K562 (cell line): ENCODE measurements at regions not wholly inside any gene's neighbourhood (a gene's known extent, or its start where the extent isn't known, plus 50 kb on each side); places are given as distances from the start of the nearest gene placed in this dataset.

Source experiments
- ATAC-seq: fragments of 200-7000 bp; cut with Tn5 transposase; 3 replicates; pipeline ENCODE4 v1.9.1; 2020; ENCODE audit warnings: moderate library complexity
- BruUV-seq: library from RNA; stranded (reverse); fragments of 400-500 nt; replicated peaks from 2 replicates; lab custom pipeline; 2021; lab: Mats Ljungman, UMichigan
- CTCF ChIA-PET: fragments of 300-600 bp; formaldehyde crosslinking; extraction: SDS; loops from one replicate; lab custom pipeline; 2021; ENCODE audit warnings: low intra/inter-chr PET ratio; lab: Yijun Ruan, JAX
- POLR2A ChIA-PET: fragments of 300-600, 350-650 bp; sonication (Branson Sonifier 250); formaldehyde crosslinking; extraction: SDS; loops from one replicate; lab custom pipeline; 2021; ENCODE audit warnings: antibody characterized with exemption, inconsistent platforms; lab: Yijun Ruan, JAX
- DNase-seq, 4 experiments: peaks; one replicate each; pipeline versions ENCODE4 v3.0.0 to v3.0.0-alpha.2; 2011 to 2018; ENCODE audit warnings: low spot score in 3 of 4, mixed read lengths in 3 of 4; ENCODE audit errors: extremely low read depth in 1 of 4
- FAIRE-seq: peaks from 2 replicates; lab custom pipeline; 2011; peaks lifted over from hg19 to GRCh38; lab: Jason Lieb, UNC
- H2AFZ ChIP-seq: 2 replicates; pipeline ENCODE4 v1.6.0; 2011; ENCODE audit warnings: low read depth, low read length, control low read depth, inconsistent platforms
- H3K27ac ChIP-seq: fragments of 200-600 bp; 3 replicates; pipeline ENCODE4 v1.8.0; 2011; ENCODE audit warnings: low read depth, mild to moderate bottlenecking, control low read depth, inconsistent platforms, low read length, moderate library complexity, mixed read lengths; ENCODE audit errors: extremely low read depth
- H3K27me3 ChIP-seq, 2 experiments: fragments of 300-600 bp in 1 of 2; 2 replicates in 1 of 2; 3 replicates in 1 of 2; pipeline versions ENCODE4 v1.6.0 to v1.8.0; 2011; ENCODE audit warnings: inconsistent platforms in 2 of 2, low read length in 2 of 2, mild to moderate bottlenecking in 1 of 2, mixed read lengths in 1 of 2, moderate library complexity in 1 of 2; ENCODE audit not compliant: control insufficient read depth in 2 of 2, insufficient read depth in 2 of 2
- H3K36me3 ChIP-seq: fragments of 300-600 bp; 3 replicates; pipeline ENCODE4 v1.8.0; 2011; ENCODE audit warnings: mild to moderate bottlenecking, low read length, inconsistent platforms; ENCODE audit not compliant: control insufficient read depth, insufficient read depth
- H3K4me1 ChIP-seq, 2 experiments: fragments of 200-600 bp in 1 of 2; replicated peaks in 1 of 2; 2 replicates in 1 of 2; 3 replicates in 1 of 2; pipeline versions ENCODE4 v1.5.1 to v1.8.0; 2011; ENCODE audit warnings: inconsistent platforms in 2 of 2, low read length in 2 of 2, mild to moderate bottlenecking in 1 of 2, mixed read lengths in 1 of 2, moderate library complexity in 1 of 2; ENCODE audit not compliant: control insufficient read depth in 2 of 2, insufficient read depth in 2 of 2
- H3K4me2 ChIP-seq: 2 replicates; pipeline ENCODE4 v1.6.1; 2011; ENCODE audit warnings: low read length, control low read depth, inconsistent platforms, mixed read lengths; ENCODE audit not compliant: insufficient read depth
- H3K4me3 ChIP-seq: fragments of 200-600 bp; sonication (generic), shearing (Covaris generic); 2 replicates; pipeline ENCODE4 v1.5.1; 2016; ENCODE audit warnings: control low read depth, inconsistent platforms
- H3K79me2 ChIP-seq: fragments of 200-600 bp; 3 replicates; pipeline ENCODE4 v1.8.0; 2011; ENCODE audit warnings: low read length, inconsistent platforms; ENCODE audit not compliant: control insufficient read depth, insufficient read depth
- H3K9ac ChIP-seq, 2 experiments: 2 replicates each; pipeline versions ENCODE4 v1.6.0 to v1.6.1; 2011; ENCODE audit warnings: low read depth in 2 of 2, low read length in 2 of 2, control low read depth in 1 of 2, inconsistent platforms in 1 of 2, mild to moderate bottlenecking in 1 of 2, mixed read lengths in 1 of 2; ENCODE audit not compliant: insufficient read depth in 1 of 2
- H3K9me1 ChIP-seq: one replicate; pipeline ENCODE4 v1.6.0; 2011; ENCODE audit warnings: inconsistent platforms, mild to moderate bottlenecking, low read length, moderate library complexity; ENCODE audit not compliant: control insufficient read depth, insufficient read depth
- H3K9me3 ChIP-seq: replicated peaks from 2 replicates; pipeline ENCODE4 v1.5.1; 2011; ENCODE audit warnings: low read depth, low read length, inconsistent platforms; ENCODE audit not compliant: control insufficient read depth, insufficient read depth
- H4K20me1 ChIP-seq: replicated peaks from 2 replicates; pipeline ENCODE4 v1.6.1; 2011; ENCODE audit warnings: low read length, inconsistent platforms, mixed read lengths; ENCODE audit not compliant: control insufficient read depth, insufficient read depth
- CBX3 ChIP-seq, 2 experiments: IDR thresholded peaks; 1 replicate in 1 of 2; 2 replicates in 1 of 2; pipeline ENCODE4 v1.6.1; 2012; ENCODE audit warnings: inconsistent platforms in 2 of 2, low read length in 2 of 2, borderline replicate concordance in 1 of 2, control low read depth in 1 of 2
- HDAC3 ChIP-seq: fragments of 450-650 bp; IDR thresholded peaks from 2 replicates; pipeline ENCODE4 v1.6.1; 2018; ENCODE audit warnings: borderline replicate concordance, mild to moderate bottlenecking, moderate library complexity; ENCODE audit not compliant: partially characterized antibody
- NFE2L1 ChIP-seq: fragments of 450-650 bp; IDR thresholded peaks from 2 replicates; pipeline ENCODE4 v1.6.1; 2016; ENCODE audit warnings: missing genetic modification characterization, low read depth, mild to moderate bottlenecking, missing compliant biosample characterization, moderate library complexity, borderline replicate concordance
- PTTG1 ChIP-seq: fragments of 450-650 bp; IDR thresholded peaks from 2 replicates; pipeline ENCODE4 v1.6.1; 2016; ENCODE audit warnings: low read depth, mild to moderate bottlenecking, missing genetic modification characterization, missing compliant biosample characterization
- SMAD2 ChIP-seq: fragments of 150-350 bp; IDR thresholded peaks from 2 replicates; pipeline ENCODE4 v1.6.1; 2014; ENCODE audit warnings: low read depth, mild to moderate bottlenecking, low read length
- ZBTB33 ChIP-seq: sonication (generic); formaldehyde crosslinking; IDR thresholded peaks from 2 replicates; pipeline ENCODE4 v1.8.1; 2023; ENCODE audit warnings: mild to moderate bottlenecking, missing genetic modification reagents
- WGBS: fragments of 100-300 bp; shearing (Covaris generic); methylation state at CpG from one replicate; pipeline ENCODE4 v1.1.6; 2016; ENCODE audit warnings: low coverage, mixed read lengths; ENCODE audit not compliant: insufficient coverage; ENCODE audit errors: missing lambda C conversion rate; 5-methylcytosine and 5-hydroxymethylcytosine counted together
- in situ Hi-C: fragments of 300-500 bp; cut with MboI; formaldehyde crosslinking; loops from 4 replicates; pipeline ENCODE4 v1.15.0; 2018; ENCODE audit warnings: inconsistent platforms, mixed read lengths
- intact Hi-C: fragments of 100-400 bp; cut with micrococcal nuclease; formaldehyde crosslinking; loops from 2 replicates; pipeline ENCODE4 v1.14.2; 2022
- TF ChIP-seq, protein P1 (sequence below): fragments of 450-650 bp; conservative IDR thresholded peaks from 2 replicates; pipeline ENCODE4 v1.6.1; 2016; ENCODE audit warnings: missing genetic modification characterization, low read depth, mild to moderate bottlenecking, control low read depth, missing compliant biosample characterization
- TF ChIP-seq, protein P2 (sequence below): fragments of 450-650 bp; IDR thresholded peaks from 2 replicates; pipeline ENCODE4 v1.6.1; 2018; ENCODE audit warnings: mild to moderate bottlenecking, low read depth; ENCODE audit not compliant: partially characterized antibody

- H3K79me2 ChIP-seq = no peaks in the 10 kb centered on the region
- no peak overlapping the region for H3K4me3 ChIP-seq
- H3K9ac ChIP-seq = no peak overlapping the region
- in situ Hi-C loops (no loop called here), intact Hi-C loops (no loop called here)
- FAIRE-seq (no peak), ATAC-seq (no peak), DNase-seq (no peak)
- TF ChIP-seq, protein P1, sequence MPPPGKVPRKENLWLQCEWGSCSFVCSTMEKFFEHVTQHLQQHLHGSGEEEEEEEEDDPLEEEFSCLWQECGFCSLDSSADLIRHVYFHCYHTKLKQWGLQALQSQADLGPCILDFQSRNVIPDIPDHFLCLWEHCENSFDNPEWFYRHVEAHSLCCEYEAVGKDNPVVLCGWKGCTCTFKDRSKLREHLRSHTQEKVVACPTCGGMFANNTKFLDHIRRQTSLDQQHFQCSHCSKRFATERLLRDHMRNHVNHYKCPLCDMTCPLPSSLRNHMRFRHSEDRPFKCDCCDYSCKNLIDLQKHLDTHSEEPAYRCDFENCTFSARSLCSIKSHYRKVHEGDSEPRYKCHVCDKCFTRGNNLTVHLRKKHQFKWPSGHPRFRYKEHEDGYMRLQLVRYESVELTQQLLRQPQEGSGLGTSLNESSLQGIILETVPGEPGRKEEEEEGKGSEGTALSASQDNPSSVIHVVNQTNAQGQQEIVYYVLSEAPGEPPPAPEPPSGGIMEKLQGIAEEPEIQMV = no peak
- TF ChIP-seq SMAD2 (no peak), NFE2L1 (tag) (no peak), HDAC3 (no peak), PTTG1 (tag) (no peak), ZBTB33 (CRISPR knock-in tag) (no peak), CBX3 (IDR thresholded peaks at IDR 0.05; ENCODE audit: borderline replicate concordance in 1 of 2, low read length in 2 of 2) (no peak)
- TF ChIP-seq, protein P2, sequence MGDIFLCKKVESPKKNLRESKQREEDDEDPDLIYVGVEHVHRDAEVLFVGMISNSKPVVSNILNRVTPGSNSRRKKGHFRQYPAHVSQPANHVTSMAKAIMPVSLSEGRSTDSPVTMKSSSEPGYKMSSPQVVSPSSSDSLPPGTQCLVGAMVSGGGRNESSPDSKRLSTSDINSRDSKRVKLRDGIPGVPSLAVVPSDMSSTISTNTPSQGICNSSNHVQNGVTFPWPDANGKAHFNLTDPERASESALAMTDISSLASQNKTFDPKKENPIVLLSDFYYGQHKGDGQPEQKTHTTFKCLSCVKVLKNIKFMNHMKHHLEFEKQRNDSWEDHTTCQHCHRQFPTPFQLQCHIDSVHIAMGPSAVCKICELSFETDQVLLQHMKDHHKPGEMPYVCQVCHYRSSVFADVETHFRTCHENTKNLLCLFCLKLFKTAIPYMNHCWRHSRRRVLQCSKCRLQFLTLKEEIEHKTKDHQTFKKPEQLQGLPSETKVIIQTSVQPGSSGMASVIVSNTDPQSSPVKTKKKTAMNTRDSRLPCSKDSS = no peak
- H2AFZ ChIP-seq = no peak overlapping the region
- no peaks in the 10 kb centered on the region for H3K4me1 ChIP-seq
- H3K36me3 ChIP-seq = no peaks in the 10 kb centered on the region
- H3K9me1 ChIP-seq = no peaks in the 10 kb centered on the region
- no peak overlapping the region for H3K4me2 ChIP-seq
- no peaks in the 10 kb centered on the region for H3K9me3 ChIP-seq
- H4K20me1 ChIP-seq = no peaks in the 10 kb centered on the region
- ChIA-PET CTCF (no interaction called here), POLR2A (no interaction called here)
- 5% methylated on average over 3 of the region's 3 CpGs for WGBS
- H3K27ac ChIP-seq = no peak overlapping the region
- no peaks in the 10 kb centered on the region for H3K27me3 ChIP-seq
- BruUV-seq = no TSS peak
These were observed 239.7 kb upstream of the ZNF608 start for GRCh38 chr5:124986170-124986569.
